ENCODE measurements at regions not wholly inside any gene's neighbourhood (a gene's known extent, or its start where the extent isn't known, plus 50 kb on each side); places are given as distances from the start of the nearest gene placed in this dataset.

DNA sequence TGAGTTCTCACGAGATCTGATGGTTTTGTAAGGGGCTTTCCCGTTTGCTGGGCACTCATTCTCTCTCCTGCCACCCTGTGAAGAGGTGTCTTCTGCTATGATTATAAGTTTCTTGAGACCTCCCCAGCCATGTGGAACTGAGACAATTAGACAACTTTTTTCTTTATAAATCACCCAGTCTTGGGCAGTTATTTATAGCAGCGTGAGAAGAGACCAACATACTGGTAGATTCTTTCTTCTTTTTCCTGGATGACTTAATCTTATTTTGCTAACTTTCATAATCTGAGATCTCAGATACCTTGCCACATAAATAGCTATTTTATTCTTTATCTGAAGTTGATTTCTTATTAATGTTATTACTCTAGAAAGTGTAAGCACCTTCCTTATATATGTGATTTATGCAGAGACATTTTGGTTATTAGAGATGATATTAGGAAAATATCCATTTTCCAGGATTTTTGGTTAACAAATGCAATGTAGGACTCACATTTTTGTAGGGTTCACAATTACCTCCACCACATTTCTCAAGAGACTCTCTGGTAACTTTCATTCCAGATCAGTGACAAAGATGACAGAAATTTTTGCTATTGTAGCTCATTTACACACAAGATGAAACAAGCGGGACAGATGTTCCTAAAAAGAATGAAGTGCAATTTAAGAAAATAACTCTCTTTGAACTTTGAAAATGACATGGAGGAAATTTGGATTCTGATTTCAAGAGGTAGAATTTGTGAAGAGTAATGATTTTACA, 97.9 kb upstream of the RND3 start:
- TF ChIP-seq CTCF (IDR thresholded peaks at IDR 0.05), result no peak
- TF ChIP-seq POLR2A (IDR thresholded peaks at IDR 0.05), result no peak

Data from testis (tissue), 2 donors.